ENCODE measurements at regions not wholly inside any gene's neighbourhood (a gene's known extent, or its start where the extent isn't known, plus 50 kb on each side); places are given as distances from the start of the nearest gene placed in this dataset.

GRCh38 chr1:3983181-3983580 lies 83.1 kb upstream of the C1orf174 start:
- Histone ChIP-seq H3K27me3 (no peaks in the 10 kb centered on the region), H3K4me1 (no peaks in the 10 kb centered on the region), H3K9me3 (no peaks in the 10 kb centered on the region), H3K27ac (no peak overlapping the region), H3K36me3 (no peaks in the 10 kb centered on the region), H3K4me3 (no peak overlapping the region)
- no peak for DNase-seq (ENCODE audit: low spot score in 2 of 2)
- WGBS, 2 donors, result 64 to 66% methylated on average over 9 of the region's 9 CpGs
- TF ChIP-seq EP300 (IDR thresholded peaks at IDR 0.05), result no peak
- no peak for TF ChIP-seq POLR2A (IDR thresholded peaks at IDR 0.05)
- no peak for TF ChIP-seq CTCF (IDR thresholded peaks at IDR 0.05)

GRCh38 chr1:3984586-3984985 lies 84.5 kb upstream of the C1orf174 start:
- WGBS, 2 donors, result 68 to 78% methylated on average over 13 of the region's 13 CpGs
- no peaks in the 10 kb centered on the region for H3K27me3 ChIP-seq

GRCh38 chr1:3986686-3987218 lies 86.7 kb upstream of the C1orf174 start:
- Histone ChIP-seq H3K4me1 (no peaks in the 10 kb centered on the region), H3K36me3 (no peaks in the 10 kb centered on the region), H3K27ac (no peak overlapping the region), H3K27me3 (no peaks in the 10 kb centered on the region), H3K4me3 (no peak overlapping the region), H3K9me3 (peaks cover 0 to 10% (median 0%) of the 10 kb centered on the region in 4 donors)
- WGBS, 2 donors, result 73 to 79% methylated on average over 13 of the region's 13 CpGs
- no peak for TF ChIP-seq POLR2A (IDR thresholded peaks at IDR 0.05)
- no peak for TF ChIP-seq EP300 (IDR thresholded peaks at IDR 0.05)
- TF ChIP-seq CTCF (IDR thresholded peaks at IDR 0.05), result no peak
- no peak for DNase-seq (ENCODE audit: low spot score in 2 of 2)

More at GRCh38 chr1:3984586-3984985, 84.5 kb upstream of the C1orf174 start:
- DNase-seq (ENCODE audit: low spot score in 2 of 2), result no peak
- TF ChIP-seq EP300 (IDR thresholded peaks at IDR 0.05), result no peak
- TF ChIP-seq POLR2A (IDR thresholded peaks at IDR 0.05), result no peak
- no peak for TF ChIP-seq CTCF (IDR thresholded peaks at IDR 0.05)
- no peaks in the 10 kb centered on the region for H3K4me1 ChIP-seq
- H3K27ac ChIP-seq, result no peak overlapping the region
- H3K4me3 ChIP-seq, result no peak overlapping the region
- no peaks in the 10 kb centered on the region for H3K36me3 ChIP-seq
- H3K9me3 ChIP-seq, result no peaks in the 10 kb centered on the region

GRCh38 chr1:3987669-3988235 lies 87.7 kb upstream of the C1orf174 start:
- no peak for DNase-seq (ENCODE audit: low spot score in 2 of 2)
- Histone ChIP-seq H3K4me1 (no peaks in the 10 kb centered on the region), H3K9me3 (peaks cover 0 to 20% (median 0%) of the 10 kb centered on the region in 4 donors), H3K27me3 (no peaks in the 10 kb centered on the region), H3K4me3 (no peak overlapping the region), H3K27ac (no peak overlapping the region), H3K36me3 (no peaks in the 10 kb centered on the region)
- TF ChIP-seq POLR2A (IDR thresholded peaks at IDR 0.05), result no peak
- no peak for TF ChIP-seq CTCF (IDR thresholded peaks at IDR 0.05)
- TF ChIP-seq EP300 (IDR thresholded peaks at IDR 0.05), result no peak
- WGBS, 2 donors, result 55 to 65% methylated on average over 2 of the region's 2 CpGs

- H3K27me3 ChIP-seq, result no peaks in the 10 kb centered on the region
- H3K4me3 ChIP-seq, result no peak overlapping the region
- no peaks in the 10 kb centered on the region for H3K36me3 ChIP-seq
- H3K4me1 ChIP-seq, result no peaks in the 10 kb centered on the region
- no peak overlapping the region for H3K27ac ChIP-seq
- peaks cover 0 to 22% (median 0%) of the 10 kb centered on the region in 4 donors for H3K9me3 ChIP-seq
- DNase-seq (ENCODE audit: low spot score in 2 of 2), result no peak
- TF ChIP-seq EP300 (IDR thresholded peaks at IDR 0.05) (no peak), CTCF (IDR thresholded peaks at IDR 0.05) (no peak), POLR2A (IDR thresholded peaks at IDR 0.05) (no peak)
- WGBS, 2 donors, result 82 to 92% methylated on average over 7 of the region's 7 CpGs
Observed at GRCh38 chr1:3988431-3988830, 88.4 kb upstream of the C1orf174 start.

All from tibial nerve (tissue), 4 donors.